Keratinocyte (primary cell): ENCODE measurements at regions not wholly inside any gene's neighbourhood (a gene's known extent, or its start where the extent isn't known, plus 50 kb on each side); places are given as distances from the start of the nearest gene placed in this dataset.
"Not testable (repeated sequence)": the region's sequence is repeated elsewhere in the genome, so short reads cannot be mapped to it uniquely, and the experiment has no call there.

ENCODE experiments used
- DNase-seq: peaks from one replicate; pipeline ENCODE4 v3.0.0-alpha.2; 2011; ENCODE audit warnings: low read depth, missing footprints, low spot score
- FAIRE-seq: peaks from 2 replicates; lab custom pipeline; 2011; peaks lifted over from hg19 to GRCh38; lab: Jason Lieb, UNC
- H2AFZ ChIP-seq: 2 replicates; pipeline ENCODE4 v1.6.0; 2012; ENCODE audit warnings: low read length, control low read depth, inconsistent platforms; ENCODE audit not compliant: control insufficient read depth
- H3K27ac ChIP-seq: 2 replicates; pipeline ENCODE4 v1.5.1; 2011; ENCODE audit warnings: low read length; ENCODE audit not compliant: control insufficient read depth, insufficient read depth
- H3K27me3 ChIP-seq: 3 replicates; pipeline ENCODE4 v1.6.0; 2011; ENCODE audit warnings: low read length; ENCODE audit not compliant: control insufficient read depth, insufficient read depth; ENCODE audit errors: extremely low read depth
- H3K36me3 ChIP-seq, 2 experiments: 2 replicates in 1 of 2; 3 replicates in 1 of 2; pipeline ENCODE4 v1.5.1; 2011; ENCODE audit warnings: low read length in 2 of 2, mild to moderate bottlenecking in 1 of 2; ENCODE audit not compliant: control insufficient read depth in 2 of 2, insufficient read depth in 2 of 2; ENCODE audit errors: extremely low read depth in 1 of 2
- H3K4me1 ChIP-seq: 3 replicates; pipeline ENCODE4 v1.5.1; 2011; ENCODE audit warnings: low read length; ENCODE audit not compliant: control insufficient read depth, insufficient read depth; ENCODE audit errors: extremely low read depth
- H3K4me2 ChIP-seq: 3 replicates; pipeline ENCODE4 v1.6.0; 2011; ENCODE audit warnings: low read depth, low read length; ENCODE audit not compliant: control insufficient read depth, insufficient read depth; ENCODE audit errors: extremely low read depth
- H3K4me3 ChIP-seq, 3 experiments: fragments of 200-600 bp in 1 of 3; sonication (generic) in 1 of 3; 2 replicates in 2 of 3; 3 replicates in 1 of 3; pipeline ENCODE4 v1.5.1; 2011 to 2016; ENCODE audit warnings: low read length in 3 of 3, mild to moderate bottlenecking in 3 of 3, control low read depth in 2 of 3, inconsistent platforms in 1 of 3, low read depth in 1 of 3, mixed read lengths in 1 of 3, mixed run types in 1 of 3, moderate library complexity in 1 of 3; ENCODE audit not compliant: control insufficient read depth in 2 of 3, insufficient read depth in 2 of 3; ENCODE audit errors: extremely low read depth in 1 of 3
- H3K79me2 ChIP-seq: 2 replicates; pipeline ENCODE4 v1.6.0; 2012; ENCODE audit warnings: low read length; ENCODE audit not compliant: control insufficient read depth, insufficient read depth
- H3K9ac ChIP-seq: 3 replicates; pipeline ENCODE4 v1.6.0; 2011; ENCODE audit warnings: low read length; ENCODE audit not compliant: control insufficient read depth, insufficient read depth; ENCODE audit errors: extremely low read depth
- H3K9me1 ChIP-seq: 3 replicates; pipeline ENCODE4 v1.6.0; 2011; ENCODE audit warnings: low read length; ENCODE audit not compliant: control insufficient read depth, insufficient read depth; ENCODE audit errors: extremely low read depth
- H3K9me3 ChIP-seq: 2 replicates; pipeline ENCODE4 v1.5.1; 2012; ENCODE audit warnings: low read depth, low read length; ENCODE audit not compliant: control insufficient read depth
- H4K20me1 ChIP-seq: 3 replicates; pipeline ENCODE4 v1.6.0; 2011; ENCODE audit warnings: low read length; ENCODE audit not compliant: control insufficient read depth, insufficient read depth; ENCODE audit errors: extremely low read depth
- EZH2 ChIP-seq: IDR thresholded peaks from one replicate; pipeline ENCODE4 v1.6.1; 2012; ENCODE audit warnings: inconsistent platforms, mild to moderate bottlenecking, low read length, moderate library complexity
- dilution Hi-C: fragments of 300-500 bp; cut with MboI; formaldehyde crosslinking; loops from one replicate; pipeline ENCODE4 v1.7.0; 2020; ENCODE audit warnings: low sequenced_read_pairs; ENCODE audit not compliant: extremely low pct_ligation_motif_present
- TF ChIP-seq, protein P1 (sequence below), 3 experiments: IDR thresholded peaks in 1 of 3; conservative IDR thresholded peaks in 1 of 3; optimal IDR thresholded peaks in 1 of 3; 2 replicates in 2 of 3; 3 replicates in 1 of 3; pipeline versions ENCODE3 to v1.5.1; 2011; ENCODE audit warnings: low read length in 3 of 3, mild to moderate bottlenecking in 3 of 3, moderate library complexity in 2 of 3, control low read depth in 1 of 3, inconsistent platforms in 1 of 3; ENCODE audit not compliant: insufficient read depth in 2 of 3; ENCODE audit errors: extremely low read depth in 1 of 3

DNA sequence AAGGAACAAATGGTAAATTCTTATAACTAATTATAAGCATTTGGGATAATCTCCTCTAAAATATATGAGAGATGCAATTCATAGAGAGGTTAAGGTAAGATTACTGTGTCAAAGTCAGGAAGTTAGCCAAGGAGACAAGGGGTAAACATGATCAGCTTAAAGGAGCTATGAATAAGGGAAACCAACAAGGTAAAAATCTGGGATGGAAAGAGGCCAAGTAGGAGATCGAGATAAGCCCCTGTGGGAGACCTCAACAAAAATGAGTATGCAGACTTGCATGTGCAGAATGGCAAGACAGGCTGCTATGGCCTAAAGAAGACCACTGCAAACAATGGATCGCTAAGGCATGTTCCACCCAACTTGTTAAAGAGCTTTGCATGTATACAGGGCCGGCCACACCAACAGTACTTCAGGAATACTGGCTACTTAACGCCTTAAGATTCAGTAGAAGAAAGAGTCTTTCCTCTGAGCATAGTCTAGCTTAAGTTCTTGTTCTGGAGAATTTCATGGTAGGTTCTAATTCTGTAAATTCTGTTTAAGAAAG lies 738.6 kb downstream of the GALC start:
- no peak overlapping the region for H2AFZ ChIP-seq
- FAIRE-seq (no peak), DNase-seq (no peak)
- H3K27me3 ChIP-seq = no peaks in the 10 kb centered on the region
- no peaks in the 10 kb centered on the region for H4K20me1 ChIP-seq
- no peaks in the 10 kb centered on the region for H3K4me1 ChIP-seq
- H3K4me2 ChIP-seq = no peak overlapping the region
- no peaks in the 10 kb centered on the region for H3K36me3 ChIP-seq
- dilution Hi-C loops = no loop called here
- no peaks in the 10 kb centered on the region for H3K79me2 ChIP-seq
- no peak overlapping the region for H3K9ac ChIP-seq
- H3K9me3 ChIP-seq = peaks cover 1% of the 10 kb centered on the region
- H3K4me3 ChIP-seq = no peak overlapping the region
- H3K27ac ChIP-seq = no peak overlapping the region
- H3K9me1 ChIP-seq = no peaks in the 10 kb centered on the region
- TF ChIP-seq EZH2 = no peak
- TF ChIP-seq, protein P1, sequence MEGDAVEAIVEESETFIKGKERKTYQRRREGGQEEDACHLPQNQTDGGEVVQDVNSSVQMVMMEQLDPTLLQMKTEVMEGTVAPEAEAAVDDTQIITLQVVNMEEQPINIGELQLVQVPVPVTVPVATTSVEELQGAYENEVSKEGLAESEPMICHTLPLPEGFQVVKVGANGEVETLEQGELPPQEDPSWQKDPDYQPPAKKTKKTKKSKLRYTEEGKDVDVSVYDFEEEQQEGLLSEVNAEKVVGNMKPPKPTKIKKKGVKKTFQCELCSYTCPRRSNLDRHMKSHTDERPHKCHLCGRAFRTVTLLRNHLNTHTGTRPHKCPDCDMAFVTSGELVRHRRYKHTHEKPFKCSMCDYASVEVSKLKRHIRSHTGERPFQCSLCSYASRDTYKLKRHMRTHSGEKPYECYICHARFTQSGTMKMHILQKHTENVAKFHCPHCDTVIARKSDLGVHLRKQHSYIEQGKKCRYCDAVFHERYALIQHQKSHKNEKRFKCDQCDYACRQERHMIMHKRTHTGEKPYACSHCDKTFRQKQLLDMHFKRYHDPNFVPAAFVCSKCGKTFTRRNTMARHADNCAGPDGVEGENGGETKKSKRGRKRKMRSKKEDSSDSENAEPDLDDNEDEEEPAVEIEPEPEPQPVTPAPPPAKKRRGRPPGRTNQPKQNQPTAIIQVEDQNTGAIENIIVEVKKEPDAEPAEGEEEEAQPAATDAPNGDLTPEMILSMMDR (optimal IDR thresholded peaks at IDR 0.05 in 1 of 3, IDR thresholded peaks at IDR 0.05 in 1 of 3, conservative IDR thresholded peaks at IDR 0.05 in 1 of 3; ENCODE audit: extremely low read depth in 1 of 3, insufficient read depth in 2 of 3, low read length in 3 of 3) = no peak

- H3K79me2 ChIP-seq, H3K9me1 ChIP-seq, H4K20me1 ChIP-seq, H3K27ac ChIP-seq, H2AFZ ChIP-seq, H3K4me3 ChIP-seq, H3K9ac ChIP-seq, FAIRE-seq, H3K27me3 ChIP-seq, dilution Hi-C loops, H3K4me1 ChIP-seq, H3K36me3 ChIP-seq, DNase-seq, H3K4me2 ChIP-seq, H3K9me3 ChIP-seq: not testable (repeated sequence)
Observed at GRCh38 chr14:87253791-87254190, 739.2 kb downstream of the GALC start.

GRCh38 chr14:87252103-87252502 lies 740.9 kb downstream of the GALC start:
- Histone ChIP-seq H3K9me3 (no peaks in the 10 kb centered on the region), H2AFZ (no peak overlapping the region), H3K4me1 (no peaks in the 10 kb centered on the region), H3K9ac (no peak overlapping the region), H4K20me1 (no peaks in the 10 kb centered on the region), H3K4me2 (no peak overlapping the region), H3K9me1 (no peaks in the 10 kb centered on the region), H3K27me3 (no peaks in the 10 kb centered on the region), H3K79me2 (no peaks in the 10 kb centered on the region), H3K4me3 (no peak overlapping the region), H3K36me3 (no peaks in the 10 kb centered on the region), H3K27ac (no peak overlapping the region)
- TF ChIP-seq, protein P1 (optimal IDR thresholded peaks at IDR 0.05 in 1 of 3, IDR thresholded peaks at IDR 0.05 in 1 of 3, conservative IDR thresholded peaks at IDR 0.05 in 1 of 3; ENCODE audit: extremely low read depth in 1 of 3, insufficient read depth in 2 of 3, low read length in 3 of 3) = no peak
- no peak for TF ChIP-seq EZH2
- FAIRE-seq = no peak
- DNase-seq = no peak
- dilution Hi-C loops = no loop called here
